Activated gamma-delta T cell (primary cell): ENCODE measurements at regions not wholly inside any gene's neighbourhood (a gene's known extent, or its start where the extent isn't known, plus 50 kb on each side); places are given as distances from the start of the nearest gene placed in this dataset.
"Not testable (repeated sequence)": the region's sequence is repeated elsewhere in the genome, so short reads cannot be mapped to it uniquely, and the experiment has no call there.

Source experiments
- DNase-seq: peaks from one replicate; lab custom pipeline; 2025; lab: John Stamatoyannopoulos, UW

DNA sequence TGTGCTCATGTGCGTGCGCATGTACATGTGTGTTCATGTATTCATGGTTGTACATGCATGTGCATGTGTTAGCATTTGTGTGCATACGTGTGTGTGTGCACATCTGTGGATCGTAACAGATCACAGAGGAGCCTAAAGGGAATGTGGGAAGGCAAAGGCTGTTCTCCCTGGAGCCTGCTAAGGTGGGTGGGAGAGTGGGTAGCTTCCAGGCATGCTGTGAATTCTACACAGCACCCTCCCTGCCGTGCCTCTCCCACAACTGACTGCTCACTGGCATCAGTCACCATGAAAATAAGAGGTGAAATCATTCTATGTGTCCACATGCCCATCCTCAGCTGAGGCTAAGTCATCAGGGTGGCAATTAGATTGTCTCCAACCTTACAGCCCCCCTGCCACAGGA, 600.9 kb downstream of the MID1IP1 start:
- DNase-seq, result no peak

DNA sequence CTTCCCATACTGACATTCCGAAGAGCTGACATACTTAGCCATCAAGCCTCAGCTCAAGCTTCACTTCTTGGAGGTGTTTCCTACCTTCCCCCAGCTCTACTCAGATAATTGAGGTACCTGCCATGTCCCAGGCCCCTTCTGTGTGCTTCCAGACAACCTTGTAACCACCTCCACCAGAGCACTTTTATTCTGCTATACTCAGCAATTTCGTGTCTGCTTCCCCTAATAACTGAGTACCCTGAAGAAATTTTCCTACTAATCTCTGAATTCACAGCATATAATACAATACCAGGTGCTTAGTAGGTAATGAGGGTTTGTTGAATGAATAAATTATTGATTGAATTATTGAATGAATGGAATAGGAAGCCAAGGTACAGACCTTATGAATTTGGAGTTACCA, 605.5 kb downstream of the MID1IP1 start:
- DNase-seq, result no peak

DNA sequence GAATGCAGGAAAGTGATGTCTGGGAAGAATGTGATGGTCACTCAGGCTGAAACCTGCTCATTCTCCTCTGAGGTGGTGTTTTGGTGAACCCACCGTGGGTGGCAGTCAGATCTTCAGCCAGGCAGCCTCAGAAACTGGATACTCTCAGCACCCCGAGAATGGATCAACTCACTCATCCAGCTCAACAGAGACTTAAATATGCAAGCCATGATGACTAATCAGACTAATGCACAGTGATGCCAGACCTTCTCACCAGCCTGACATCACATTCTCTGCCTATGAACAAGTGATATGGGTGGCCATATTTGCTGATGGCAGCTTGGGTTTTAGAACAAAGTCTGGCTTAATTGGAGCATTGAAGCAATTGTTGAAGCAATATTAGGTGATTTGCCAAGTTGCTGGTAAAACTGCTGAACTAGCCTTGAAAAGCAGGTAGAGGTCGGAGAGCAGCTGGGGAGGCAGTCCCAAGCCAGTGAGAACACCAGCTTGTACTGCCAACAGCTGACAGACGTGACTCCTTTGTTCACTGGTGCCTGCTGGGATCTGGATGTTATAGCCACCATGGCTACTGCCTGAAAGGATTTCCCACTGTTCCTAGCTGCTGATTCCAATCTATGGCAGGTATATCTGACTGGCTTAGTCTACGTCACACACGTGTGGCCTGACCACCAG, 608.1 kb downstream of the MID1IP1 start:
- no peak for DNase-seq

DNA sequence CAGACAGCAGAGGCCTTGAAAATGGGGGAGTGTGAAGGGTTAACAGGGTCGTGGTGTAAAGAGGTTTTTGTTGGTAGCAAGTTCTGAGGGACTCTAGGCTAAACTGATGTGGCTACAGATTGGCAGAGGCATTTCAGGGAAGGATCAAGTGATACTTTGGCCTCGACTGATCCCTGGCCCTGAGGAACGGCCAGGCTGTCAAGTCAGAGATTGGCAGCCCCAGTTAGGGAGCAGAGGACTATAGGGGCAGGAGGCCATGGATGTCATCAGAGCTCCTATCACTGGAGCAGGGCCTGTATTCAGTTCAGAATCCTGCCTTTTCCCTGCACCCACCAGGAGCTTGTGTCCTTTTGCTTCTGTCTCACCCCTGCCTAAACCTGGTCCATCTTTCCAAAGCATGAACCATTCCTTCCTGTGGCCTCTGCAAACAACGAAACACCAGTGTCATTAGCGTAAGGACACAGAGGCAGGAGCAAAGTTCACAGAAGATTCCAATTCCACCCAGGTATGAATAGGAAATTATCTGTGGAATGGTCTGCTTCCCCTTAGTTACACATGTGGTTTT, 613.1 kb downstream of the MID1IP1 start:
- DNase-seq, result no peak

DNA sequence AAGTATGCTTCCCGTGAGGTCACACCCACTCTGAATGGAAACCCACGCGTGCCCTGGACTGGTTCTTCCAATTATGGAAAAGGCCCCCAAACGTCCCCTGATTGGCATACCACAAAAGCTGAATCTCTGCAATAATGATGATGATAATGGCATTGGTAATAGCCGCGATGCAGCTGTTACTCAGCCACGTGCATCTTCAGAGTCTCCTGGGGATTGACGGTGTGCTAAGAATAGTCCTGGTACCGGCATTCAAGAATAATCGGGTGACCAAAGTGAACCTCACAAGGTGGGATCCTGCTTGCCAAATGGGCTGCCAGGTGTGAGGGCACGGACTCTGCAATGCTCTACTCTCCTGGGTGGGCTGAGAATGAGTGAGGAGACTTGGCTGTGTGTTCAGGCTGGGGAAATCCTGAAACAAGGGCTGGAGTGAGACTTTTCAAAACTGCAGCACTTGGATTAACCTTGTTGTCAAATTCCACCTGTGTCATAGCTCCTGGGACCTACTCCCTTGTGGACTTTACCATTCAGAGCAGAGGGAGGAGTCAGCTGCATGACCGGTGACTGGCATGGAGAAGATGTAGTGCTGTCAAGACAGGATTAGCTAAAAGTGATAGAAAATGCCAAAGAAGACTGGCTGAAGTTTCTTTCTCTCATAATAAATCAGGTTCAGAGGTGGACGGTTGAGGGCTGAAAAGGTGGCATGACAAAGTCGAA, 615.4 kb downstream of the MID1IP1 start:
- no peak for DNase-seq

DNA sequence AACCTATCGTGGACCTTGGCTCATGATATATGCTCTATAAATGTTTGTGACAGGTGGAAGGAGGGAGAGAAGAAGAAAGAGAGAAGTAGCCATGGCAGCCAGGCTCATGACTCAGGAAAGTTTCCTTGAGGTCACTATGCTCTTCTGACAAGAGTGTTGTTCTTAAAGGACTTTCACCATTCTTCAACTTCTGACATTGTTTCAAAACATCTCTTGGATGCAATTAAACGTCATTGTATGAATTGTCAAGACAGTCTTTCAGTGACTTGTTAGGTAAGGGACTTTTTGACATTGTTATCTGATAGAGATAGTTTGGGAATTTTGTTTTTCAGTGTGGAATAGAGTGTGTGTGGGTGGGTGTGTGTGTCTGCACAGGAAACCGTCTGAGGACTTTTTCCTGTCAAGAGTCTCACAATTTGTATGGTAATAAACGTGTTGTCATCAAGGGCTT, 617.0 kb downstream of the MID1IP1 start:
- no peak for DNase-seq

DNA sequence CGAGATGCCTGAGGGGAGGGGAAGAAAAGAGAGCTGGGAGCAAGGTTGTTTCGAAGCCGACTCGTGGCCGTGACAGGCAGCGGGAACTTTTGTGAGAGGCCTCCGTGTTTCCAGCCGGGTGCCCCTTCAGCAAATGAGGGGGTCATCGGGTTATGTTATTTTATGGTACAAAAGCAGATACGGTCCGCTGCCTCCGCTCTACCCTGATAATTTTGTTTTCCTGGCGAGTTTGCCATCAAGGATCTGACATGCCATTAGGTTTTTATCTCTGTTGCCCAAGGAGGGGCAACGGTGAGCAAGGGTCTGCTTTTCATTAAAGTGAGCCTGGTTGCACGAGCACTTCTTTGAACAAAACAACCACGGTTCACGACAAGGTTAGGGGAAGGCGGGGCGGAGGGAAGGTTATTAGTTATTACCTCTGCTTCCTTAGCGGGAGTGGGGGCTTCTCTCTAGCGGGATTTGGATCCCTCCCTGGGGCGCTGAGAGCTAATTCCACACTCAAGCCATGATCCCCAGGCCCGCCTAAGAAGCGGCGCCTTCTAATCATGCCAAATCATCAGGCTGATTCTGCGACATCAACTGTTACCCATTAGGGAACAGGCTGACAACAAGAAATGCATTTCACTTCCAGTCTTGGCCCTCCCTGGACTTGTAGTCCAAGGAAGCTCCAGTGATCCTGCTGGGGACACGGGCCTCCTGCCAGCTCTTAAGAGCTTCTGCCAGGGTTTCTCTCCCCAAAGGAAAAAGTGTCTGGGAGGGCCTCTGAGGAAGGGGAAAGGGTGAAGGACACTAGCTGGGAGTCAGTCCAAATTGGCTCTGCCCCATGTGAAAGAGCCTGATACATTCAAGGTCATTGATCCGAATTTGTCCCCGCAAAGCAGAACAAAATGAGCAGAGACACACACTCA, 617.7 kb downstream of the MID1IP1 start:
- no peak for DNase-seq

DNA sequence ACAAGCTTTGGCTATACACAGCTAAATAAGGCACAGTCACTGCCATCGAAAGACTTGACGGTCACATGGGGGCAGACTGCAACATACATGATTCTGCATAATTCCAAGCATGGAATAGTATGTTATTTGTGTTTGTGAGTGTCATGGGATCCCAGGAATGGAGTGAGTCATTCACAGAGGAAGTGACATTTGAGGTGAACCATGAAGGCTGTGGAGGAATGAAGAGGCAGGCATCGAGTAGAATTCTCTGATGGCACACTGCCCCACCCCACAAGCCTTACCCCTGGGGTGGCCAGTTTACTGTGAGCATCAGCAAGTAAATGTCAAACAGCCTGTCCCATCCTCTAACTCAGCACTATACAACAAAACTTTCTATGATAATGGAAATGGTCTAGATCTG, 619.7 kb downstream of the MID1IP1 start:
- DNase-seq, result no peak

DNA sequence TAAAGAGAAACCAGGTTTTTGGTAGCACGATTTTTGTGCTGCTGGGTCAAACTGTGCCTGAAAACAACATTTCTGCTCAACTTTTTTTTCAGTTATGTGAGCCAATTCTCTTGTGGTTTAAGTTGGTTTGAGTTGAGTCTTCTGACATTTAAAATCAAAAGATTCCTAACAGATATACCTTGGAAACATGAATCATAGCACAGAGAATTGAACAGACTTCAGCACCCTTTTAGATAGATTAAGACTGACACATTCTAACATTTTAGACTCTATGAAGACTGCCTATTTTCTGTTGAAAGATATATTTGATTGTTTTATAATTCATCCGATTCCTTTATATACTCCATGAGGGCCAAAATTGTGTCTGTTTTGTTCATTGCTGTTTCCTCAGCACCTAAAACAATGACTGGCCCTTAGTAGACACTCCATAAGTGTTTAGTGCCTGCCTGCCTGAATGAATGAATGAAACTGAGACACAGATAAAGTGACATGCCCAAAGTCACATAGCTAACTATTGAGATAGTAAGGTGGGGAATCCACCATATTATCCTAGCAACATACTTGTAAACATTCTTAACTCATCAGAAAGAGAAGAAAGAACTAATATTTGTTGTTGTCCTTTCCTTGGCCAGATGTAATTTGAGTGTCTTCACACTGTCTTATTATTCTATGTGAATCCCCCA, 624.0 kb downstream of the MID1IP1 start:
- DNase-seq, result no peak

DNA sequence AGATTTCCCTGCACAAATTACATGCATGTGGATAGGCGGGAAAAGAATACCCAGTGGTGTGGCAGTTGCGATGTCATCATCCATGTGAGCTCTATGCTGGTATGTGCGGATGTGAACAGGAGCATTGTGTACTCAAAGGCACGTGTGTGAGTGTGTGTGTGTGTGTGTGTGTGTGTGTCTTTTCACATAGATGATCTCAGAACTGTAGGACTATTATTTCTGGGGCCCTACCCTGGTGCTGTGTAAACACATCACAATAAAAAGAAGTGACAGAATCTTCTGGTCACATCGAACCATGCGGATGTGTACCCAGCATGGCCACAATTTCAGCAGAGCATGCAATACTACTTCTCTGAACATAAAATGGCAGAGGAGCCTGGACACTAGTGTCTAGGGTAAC, 624.8 kb downstream of the MID1IP1 start:
- no peak for DNase-seq

DNA sequence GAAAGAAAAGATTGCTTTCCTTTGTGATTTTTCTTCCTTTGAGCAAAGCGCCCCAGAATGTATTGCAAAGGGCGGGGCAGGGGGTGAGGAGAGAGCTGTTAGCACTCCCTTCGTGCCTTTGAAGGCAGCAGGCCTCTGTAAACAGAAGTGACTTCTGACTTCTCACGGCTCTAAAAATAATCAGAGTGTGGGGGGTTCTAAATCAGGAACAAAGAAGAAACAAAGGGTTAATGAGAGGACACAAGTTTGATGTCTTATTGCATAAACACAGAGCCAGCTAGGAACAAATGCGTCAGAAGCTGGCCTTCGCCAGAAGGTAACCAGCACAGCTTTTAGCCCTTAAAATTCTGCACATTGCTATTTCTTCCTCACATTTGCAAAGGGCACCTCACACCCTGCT, 626.2 kb downstream of the MID1IP1 start:
- no peak for DNase-seq

DNA sequence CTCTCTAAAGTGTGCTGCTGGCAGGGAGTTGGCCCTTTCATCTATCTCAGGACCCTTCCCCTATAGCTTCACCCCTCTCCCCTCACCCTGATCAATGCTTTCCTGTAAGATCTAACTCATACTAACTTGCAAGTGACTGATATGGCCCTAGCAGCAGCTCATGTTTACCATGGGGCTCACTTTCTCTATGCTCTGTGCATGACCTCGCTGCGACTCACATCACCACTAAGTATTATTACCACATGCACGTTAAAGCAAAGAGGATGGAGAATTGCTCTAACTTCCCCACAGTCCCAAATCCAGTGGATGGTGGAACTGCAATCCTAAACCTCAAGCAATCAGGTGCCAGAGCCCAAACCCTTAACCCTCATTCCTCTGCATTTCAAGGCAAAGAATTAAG, 626.6 kb downstream of the MID1IP1 start:
- no peak for DNase-seq

DNA sequence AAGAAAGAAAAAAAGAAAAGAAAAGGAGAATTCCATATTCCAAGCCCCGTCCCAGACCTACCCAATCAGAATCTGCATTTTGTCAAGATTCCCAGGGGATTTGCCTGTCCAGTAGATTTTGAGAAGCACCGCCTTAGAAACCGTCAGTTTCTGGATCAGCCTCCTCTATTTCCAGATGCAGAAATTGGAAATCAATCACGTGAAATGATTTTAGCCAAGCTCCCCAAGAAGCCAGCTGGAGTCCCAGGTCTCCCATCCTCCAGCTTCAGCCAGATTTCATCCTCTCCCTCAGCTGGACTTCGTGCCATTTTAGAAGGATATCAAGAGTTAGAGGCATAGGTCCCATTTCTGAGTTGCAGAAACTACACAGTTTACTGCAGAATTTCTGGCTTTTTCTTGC, 629.3 kb downstream of the MID1IP1 start:
- DNase-seq, result no peak

DNA sequence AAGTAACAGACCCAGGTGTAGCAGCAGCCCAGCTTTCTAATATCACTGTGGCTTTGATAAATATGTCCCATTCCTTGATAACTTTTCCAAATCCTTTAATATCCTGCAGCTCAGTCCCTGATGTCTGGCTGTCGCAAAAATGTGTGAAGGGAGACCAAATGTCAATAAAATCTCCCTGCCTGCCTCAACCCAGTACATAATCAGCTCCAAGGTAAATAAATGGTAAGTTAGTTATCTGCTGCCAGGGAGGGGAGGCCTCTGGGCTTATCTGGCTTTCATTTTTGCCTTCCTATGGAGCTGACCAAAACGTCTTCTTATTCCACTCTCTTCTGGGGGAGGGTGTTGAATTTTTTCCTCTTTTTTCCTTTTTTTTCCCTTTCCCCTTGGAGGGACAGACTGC, 630.6 kb downstream of the MID1IP1 start:
- DNase-seq, result no peak

DNA sequence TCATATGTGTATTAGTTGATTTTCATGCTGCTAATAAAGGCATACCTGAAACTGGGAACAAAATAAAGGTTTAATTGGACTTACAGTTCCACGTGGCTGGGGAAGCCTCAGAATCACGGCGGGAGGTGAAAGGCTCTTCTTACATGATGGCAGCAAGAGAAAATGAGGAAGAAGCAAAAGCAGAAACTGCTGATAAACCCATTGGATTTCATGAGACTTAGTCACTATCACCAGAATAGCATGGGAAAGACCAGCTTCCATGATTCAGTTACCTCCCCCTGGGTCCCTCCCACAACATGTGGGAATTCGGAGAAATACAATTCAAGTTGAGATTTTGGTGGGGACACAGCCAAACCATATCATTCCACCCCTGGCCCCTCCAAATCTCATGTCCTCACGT, 633.4 kb downstream of the MID1IP1 start:
- DNase-seq, result not testable (repeated sequence)

DNA sequence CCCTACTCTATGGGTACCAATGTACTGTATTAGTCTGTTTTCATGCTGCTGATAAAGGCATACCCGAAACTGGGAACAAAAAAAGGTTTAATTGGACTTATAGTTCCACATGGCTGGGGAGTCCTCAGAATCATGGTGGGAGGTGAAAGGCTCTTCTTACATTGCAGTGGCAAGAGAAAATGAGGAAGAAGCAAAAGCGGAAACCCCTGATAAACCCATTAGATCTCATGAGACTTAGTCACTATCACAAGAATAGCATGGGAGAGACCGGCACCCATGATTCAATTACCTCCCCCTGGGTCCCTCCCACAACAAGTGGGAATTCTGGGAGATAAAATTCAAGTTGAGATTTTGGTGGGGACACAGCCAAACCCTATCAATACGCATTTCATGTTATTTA, 635.3 kb downstream of the MID1IP1 start:
- not testable (repeated sequence) for DNase-seq

DNA sequence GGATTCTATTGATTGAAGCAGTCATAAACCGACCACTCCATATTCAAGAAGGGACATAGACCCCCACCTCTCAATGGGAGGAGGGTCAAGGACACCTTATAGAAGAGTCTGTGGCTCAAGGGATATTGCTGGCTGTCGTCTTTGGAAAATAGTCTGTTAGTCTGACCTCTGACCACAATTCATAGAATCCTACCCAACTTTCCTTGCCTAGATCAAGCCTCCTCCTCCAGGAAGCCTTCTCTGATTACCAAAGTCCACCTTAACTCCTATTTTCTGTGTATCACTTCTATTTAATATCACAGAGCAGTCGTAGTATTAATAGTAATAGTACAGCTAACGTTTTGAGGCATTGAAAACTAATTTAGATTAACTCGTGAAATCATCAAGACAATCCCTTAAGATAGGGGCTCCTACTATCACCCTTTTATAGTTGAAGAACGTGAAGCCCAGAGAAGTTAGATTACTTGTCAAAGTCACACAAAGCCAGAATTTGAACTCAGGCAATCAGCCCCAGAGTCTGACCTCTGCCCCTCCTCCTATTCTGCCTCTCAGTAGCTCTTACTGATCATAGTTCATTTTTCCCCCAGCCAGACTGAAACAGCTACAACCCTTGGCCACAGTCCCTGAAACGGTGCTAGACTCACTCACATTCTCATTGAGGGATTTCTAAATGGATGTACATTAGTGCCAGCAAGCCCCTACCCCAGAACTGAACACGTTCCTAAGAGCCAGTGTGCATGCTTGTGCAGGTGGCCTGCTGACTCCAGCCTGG, 636.6 kb downstream of the MID1IP1 start:
- DNase-seq, result no peak

DNA sequence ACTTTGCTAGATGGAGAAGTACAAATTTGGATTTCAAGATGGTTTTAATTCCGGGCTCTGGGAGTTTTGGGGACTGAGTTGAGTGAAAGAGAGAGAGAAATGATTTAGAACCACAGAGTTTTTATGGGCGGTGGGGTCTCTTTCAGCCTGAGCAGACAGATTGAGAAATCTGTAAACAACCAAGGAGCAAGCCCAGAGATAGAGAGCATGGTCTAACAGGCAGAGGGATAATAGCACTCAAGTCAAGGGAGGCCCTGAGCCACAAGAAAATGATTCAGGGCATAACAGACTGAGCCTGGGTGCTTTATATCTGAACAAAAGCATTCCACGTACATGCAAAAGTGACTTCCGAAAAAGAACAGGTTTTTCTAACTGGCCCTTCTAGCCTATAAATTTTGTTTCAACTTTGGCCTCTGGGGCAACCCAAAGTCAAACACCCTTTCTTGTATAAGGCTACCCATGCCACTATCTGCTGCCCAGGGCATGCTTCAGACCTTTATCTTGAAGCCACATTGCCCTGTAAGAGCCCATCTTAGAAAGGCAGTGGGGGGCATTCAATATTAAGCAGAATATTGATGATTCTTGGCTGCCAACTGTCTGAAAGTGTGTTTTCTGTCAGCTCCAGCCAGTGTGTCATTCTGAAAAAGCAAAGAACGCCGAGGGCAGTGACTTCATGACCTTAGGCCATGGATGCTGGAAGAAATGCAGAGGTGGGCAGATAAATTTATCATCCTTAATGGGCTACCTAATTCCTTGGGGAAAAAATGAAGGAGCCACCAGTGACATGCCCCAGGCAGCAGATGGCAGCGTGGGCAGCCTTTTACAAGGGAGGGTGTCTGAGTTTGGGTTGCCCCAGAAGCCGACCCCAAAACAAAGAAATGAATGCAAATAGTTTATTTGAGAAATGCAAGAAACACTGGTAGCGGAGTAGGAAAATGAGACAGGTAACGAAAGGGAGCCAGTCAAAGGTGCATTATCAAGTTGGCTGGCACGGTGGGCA, 637.6 kb downstream of the MID1IP1 start:
- no peak for DNase-seq

DNA sequence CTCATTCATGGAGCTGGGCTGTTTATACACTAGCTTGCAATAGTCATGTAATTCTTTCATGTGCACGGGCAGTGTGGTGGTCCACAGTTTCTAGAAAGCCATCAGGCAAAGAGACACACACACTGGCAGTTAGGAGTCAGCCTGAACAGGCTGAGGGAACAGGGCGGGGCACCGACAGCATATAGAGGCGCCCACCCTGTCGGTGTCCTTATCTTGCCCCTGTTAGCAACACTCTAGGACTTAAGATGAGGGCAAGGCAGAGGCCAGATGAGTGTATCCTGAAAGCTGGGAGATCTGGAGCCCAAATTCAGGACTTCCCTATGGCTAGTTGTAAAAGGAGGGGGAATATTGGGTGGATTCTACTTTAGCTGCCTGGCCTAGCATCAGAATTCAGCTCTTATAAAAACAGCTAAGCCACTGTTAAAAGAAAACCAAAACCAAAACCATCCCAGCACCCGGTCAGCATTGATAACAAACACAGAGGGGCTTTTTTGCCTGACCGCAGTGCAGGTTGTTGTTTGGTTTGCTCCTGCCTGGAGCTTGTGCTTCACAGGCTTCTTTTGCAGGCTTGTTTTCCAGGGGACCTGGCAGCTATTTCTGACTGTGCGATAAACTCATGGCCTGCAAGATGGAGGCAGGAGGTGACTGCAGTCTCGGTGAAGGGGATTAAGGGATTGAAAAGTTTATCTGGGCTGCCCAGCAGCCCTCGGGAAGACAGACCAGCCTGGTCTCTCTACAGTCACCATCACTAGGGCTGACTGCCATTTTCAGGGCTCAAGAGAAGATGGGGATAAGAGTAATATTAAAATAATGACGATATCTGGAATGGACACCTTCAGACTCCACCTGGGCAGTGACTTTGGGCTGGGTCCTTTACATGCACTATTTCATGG, 638.9 kb downstream of the MID1IP1 start:
- DNase-seq, result no peak
